Fibroblast of the aortic adventitia (primary cell): ENCODE measurements at regions not wholly inside any gene's neighbourhood (a gene's known extent, or its start where the extent isn't known, plus 50 kb on each side); places are given as distances from the start of the nearest gene placed in this dataset.

Source experiments
- DNase-seq: peaks from one replicate; pipeline ENCODE4 v3.0.0-alpha.2; 2010; ENCODE audit warnings: low read depth
- H3K4me3 ChIP-seq: 2 replicates; pipeline ENCODE4 v1.5.1; 2011; ENCODE audit warnings: low read depth, mild to moderate bottlenecking, control low read depth, low read length, moderate library complexity
- CTCF ChIP-seq: IDR thresholded peaks from 2 replicates; pipeline ENCODE4 v1.5.1; 2011; ENCODE audit warnings: mild to moderate bottlenecking, low read length, control low read depth, inconsistent platforms; ENCODE audit not compliant: insufficient read depth

- no peak overlapping the region for H3K4me3 ChIP-seq
- no peak for TF ChIP-seq CTCF
- peak; percentile 72 for DNase-seq
Measured at GRCh38 chr11:95282291-95282751, 51.3 kb upstream of the SESN3 start.
